ENCODE measurements at regions not wholly inside any gene's neighbourhood (a gene's known extent, or its start where the extent isn't known, plus 50 kb on each side); places are given as distances from the start of the nearest gene placed in this dataset.

GRCh38 chr11:100434821-100435641 lies 252.1 kb upstream of the ARHGAP42 start:
- no peak for TF ChIP-seq CTCF (conservative IDR thresholded peaks at IDR 0.05 in 1 of 2, IDR thresholded peaks at IDR 0.05 in 1 of 2; ENCODE audit: low read depth in 1 of 2, low read length in 2 of 2)
- no peak for TF ChIP-seq EZH2 (IDR thresholded peaks at IDR 0.05; ENCODE audit: low read length, missing control alignments)
